ENCODE measurements at regions not wholly inside any gene's neighbourhood (a gene's known extent, or its start where the extent isn't known, plus 50 kb on each side); places are given as distances from the start of the nearest gene placed in this dataset.

- no peak for DNase-seq
- Histone ChIP-seq H3K4me3 (no peak overlapping the region), H3K27me3 (replicated peaks in 1 of 7) (no peaks in the 10 kb centered on the region), H3K27ac (no peak overlapping the region), H3K36me3 (no peaks in the 10 kb centered on the region), H3K9me3 (no peaks in the 10 kb centered on the region), H3K4me1 (no peaks in the 10 kb centered on the region)
- intact Hi-C loops (cut with DNase I; ENCODE audit: low total_unique reads): no loop called here
- TF ChIP-seq CTCF (IDR thresholded peaks at IDR 0.05 in 8 of 11, conservative IDR thresholded peaks at IDR 0.05 in 3 of 11) (peak in 1 of 11 experiments; percentile 16), POLR2A (IDR thresholded peaks at IDR 0.05) (no peak), POLR2AphosphoS5 (IDR thresholded peaks at IDR 0.05) (no peak)
- 5 to 16% (median 7%) methylated on average over 1 of the region's 1 CpG for WGBS, 5 donors
Observed at GRCh38 chr6:101114703-101115102, 233.6 kb upstream of the ASCC3 start.

- no peaks in the 10 kb centered on the region for H3K4me1 ChIP-seq
- no peaks in the 10 kb centered on the region for H3K36me3 ChIP-seq
- intact Hi-C loops (cut with DNase I; ENCODE audit: low total_unique reads): no loop called here
- H3K27ac ChIP-seq: no peak overlapping the region
- no peaks in the 10 kb centered on the region for H3K9me3 ChIP-seq
- no peak for DNase-seq
- TF ChIP-seq CTCF (IDR thresholded peaks at IDR 0.05 in 8 of 11, conservative IDR thresholded peaks at IDR 0.05 in 3 of 11) (no peak), POLR2A (IDR thresholded peaks at IDR 0.05) (no peak), POLR2AphosphoS5 (IDR thresholded peaks at IDR 0.05) (no peak)
- WGBS, 5 donors: 74 to 87% (median 79%) methylated on average over 5 of the region's 5 CpGs
- no peak overlapping the region for H3K4me3 ChIP-seq
- H3K27me3 ChIP-seq (replicated peaks in 1 of 7): no peaks in the 10 kb centered on the region
Observed at GRCh38 chr6:101116337-101116736, 235.2 kb upstream of the ASCC3 start.

DNA sequence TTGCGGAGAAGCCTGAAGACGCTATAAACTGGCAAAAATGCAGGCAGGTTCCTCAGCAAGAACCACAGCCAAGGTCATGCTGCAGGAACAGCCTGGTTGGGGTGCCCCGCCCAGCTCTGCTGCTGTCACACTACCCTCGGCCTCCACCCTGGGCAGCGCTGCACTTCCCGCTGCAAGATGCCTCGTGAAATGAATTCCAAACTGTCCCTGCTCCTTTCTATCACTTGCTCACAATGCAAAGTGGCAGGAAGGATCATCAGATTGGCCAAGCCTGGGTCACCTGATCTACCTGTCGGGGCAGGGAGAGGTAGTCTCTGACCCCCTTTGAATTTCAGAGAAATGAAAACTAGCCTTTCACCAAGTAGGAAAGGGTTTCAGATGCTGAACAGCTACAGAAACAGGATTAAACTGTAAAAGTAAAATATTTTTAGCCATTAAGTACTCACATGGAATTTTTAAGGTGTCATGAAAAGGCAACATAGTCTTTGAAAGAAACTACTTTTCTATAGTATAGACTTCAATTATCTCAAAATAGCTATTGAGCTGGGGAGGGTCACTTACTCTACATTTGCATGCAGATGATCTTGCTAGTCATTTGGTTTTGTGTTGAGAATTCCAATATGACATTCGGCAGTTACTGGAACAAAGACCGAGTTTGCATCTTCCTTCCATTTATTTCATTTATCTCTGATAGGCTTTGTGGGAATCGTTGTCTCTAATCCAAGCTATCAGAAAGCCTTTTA lies 236.4 kb upstream of the ASCC3 start:
- Histone ChIP-seq H3K27ac (no peak overlapping the region), H3K9me3 (no peaks in the 10 kb centered on the region), H3K4me3 (no peak overlapping the region), H3K36me3 (no peaks in the 10 kb centered on the region), H3K27me3 (replicated peaks in 1 of 7) (no peaks in the 10 kb centered on the region), H3K4me1 (no peaks in the 10 kb centered on the region)
- no peak for DNase-seq
- intact Hi-C loops (cut with DNase I; ENCODE audit: low total_unique reads): no loop called here
- TF ChIP-seq POLR2AphosphoS5 (IDR thresholded peaks at IDR 0.05) (no peak), POLR2A (IDR thresholded peaks at IDR 0.05) (no peak), CTCF (IDR thresholded peaks at IDR 0.05 in 8 of 11, conservative IDR thresholded peaks at IDR 0.05 in 3 of 11) (no peak)
- WGBS, 5 donors: 50 to 66% (median 54%) methylated on average over 11 of the region's 11 CpGs

- intact Hi-C loops (cut with DNase I; ENCODE audit: low total_unique reads): no loop called here
- no peak for TF ChIP-seq POLR2AphosphoS5 (IDR thresholded peaks at IDR 0.05)
- TF ChIP-seq POLR2A (IDR thresholded peaks at IDR 0.05): no peak
- TF ChIP-seq CTCF (IDR thresholded peaks at IDR 0.05 in 8 of 11, conservative IDR thresholded peaks at IDR 0.05 in 3 of 11): no peak
- Histone ChIP-seq H3K4me3 (no peak overlapping the region), H3K36me3 (no peaks in the 10 kb centered on the region), H3K9me3 (no peaks in the 10 kb centered on the region), H3K4me1 (no peaks in the 10 kb centered on the region), H3K27me3 (replicated peaks in 1 of 7) (no peaks in the 10 kb centered on the region), H3K27ac (no peak overlapping the region)
- no peak for DNase-seq
- WGBS, 5 donors: 63 to 72% (median 66%) methylated on average over 1 of the region's 1 CpG
Observed at GRCh38 chr6:101118136-101118396, 236.9 kb upstream of the ASCC3 start.
